B cell (primary cell): ENCODE measurements at regions not wholly inside any gene's neighbourhood (a gene's known extent, or its start where the extent isn't known, plus 50 kb on each side); places are given as distances from the start of the nearest gene placed in this dataset.

Experiments
- ATAC-seq: fragments of 200-7000 bp; cut with Tn5 transposase; one replicate; pipeline ENCODE4 v1.10.0; 2021; ENCODE audit warnings: low read depth, mild to moderate bottlenecking, moderate number of reproducible peaks, moderate library complexity
- CTCF ChIA-PET: fragments of 350-600 bp; sonication (Branson Sonifier 250); formaldehyde crosslinking; loops from one replicate; lab custom pipeline; 2021; ENCODE audit warnings: antibody characterized with exemption, inconsistent platforms; lab: Charles Lee
- POLR2A ChIA-PET: fragments of 350-600 bp; sonication (Branson Sonifier 250); formaldehyde crosslinking; loops from one replicate; lab custom pipeline; 2021; ENCODE audit warnings: antibody characterized with exemption; lab: Charles Lee
- DNase-seq: peaks from one replicate; pipeline ENCODE4 v3.0.0; 2013
- H2AFZ ChIP-seq: 2 replicates; pipeline ENCODE4 v1.6.1; 2012; ENCODE audit warnings: mild to moderate bottlenecking, low read depth, low read length; ENCODE audit not compliant: insufficient read depth, poor library complexity, severe bottlenecking
- H3K27ac ChIP-seq, 2 donors: 1 replicate in 1 of 2; 2 replicates in 1 of 2; pipeline ENCODE4 v1.5.1; 2012 to 2013; ENCODE audit warnings: low read length in 2 of 2, mild to moderate bottlenecking in 2 of 2, moderate library complexity in 1 of 2
- H3K27me3 ChIP-seq, 4 experiments: fragments of 200-600 bp in 1 of 4; sonication (generic) in 1 of 4; replicated peaks in 1 of 4; 1 replicate in 2 of 4; 2 replicates in 2 of 4; pipeline versions ENCODE4 v1.6.1 to v1.7.0; 2013 to 2016; ENCODE audit warnings: low read length in 3 of 4, mild to moderate bottlenecking in 2 of 4, mixed read lengths in 1 of 4, moderate library complexity in 1 of 4; ENCODE audit not compliant: insufficient read depth in 4 of 4, control insufficient read depth in 3 of 4; ENCODE audit errors: control extremely low read depth in 1 of 4
- H3K36me3 ChIP-seq, 2 experiments: replicated peaks in 1 of 2; 1 replicate in 1 of 2; 2 replicates in 1 of 2; pipeline versions ENCODE4 v1.6.1 to v1.7.1; 2013; ENCODE audit warnings: low read length in 1 of 2; ENCODE audit not compliant: insufficient read depth in 2 of 2, control insufficient read depth in 1 of 2; ENCODE audit errors: control extremely low read depth in 1 of 2, extremely low read depth in 1 of 2
- H3K4me1 ChIP-seq, 2 donors: fragments of 200-600 bp in 1 of 2; sonication (generic) in 1 of 2; 1 replicate in 1 of 2; 2 replicates in 1 of 2; pipeline versions ENCODE4 v1.5.1 to v1.6.1; 2013 to 2017; ENCODE audit warnings: low read length in 2 of 2; ENCODE audit not compliant: control insufficient read depth in 2 of 2, insufficient read depth in 2 of 2
- H3K4me2 ChIP-seq: replicated peaks from 2 replicates; pipeline ENCODE3; 2012; ENCODE audit warnings: mild to moderate bottlenecking, low read depth, low read length; ENCODE audit not compliant: poor library complexity, severe bottlenecking
- H3K4me3 ChIP-seq, 5 experiments: fragments of 200-600 bp in 1 of 5; sonication (generic) in 1 of 5; 1 replicate in 3 of 5; 2 replicates in 2 of 5; pipeline versions ENCODE4 v1.5.1 to v1.7.0; 2011 to 2016; ENCODE audit warnings: low read length in 4 of 5, mild to moderate bottlenecking in 4 of 5, low read depth in 2 of 5, control low read depth in 1 of 5, moderate library complexity in 1 of 5; ENCODE audit not compliant: insufficient read depth in 1 of 5; ENCODE audit errors: control extremely low read depth in 1 of 5, extremely low read depth in 1 of 5
- H3K79me2 ChIP-seq: fragments of 200-600 bp; sonication (generic); one replicate; pipeline ENCODE4 v1.6.0; 2016; ENCODE audit warnings: low read length; ENCODE audit not compliant: control insufficient read depth, insufficient read depth
- H3K9ac ChIP-seq: fragments of 200-600 bp; sonication (generic); 2 replicates; pipeline ENCODE4 v1.6.1; 2017; ENCODE audit warnings: mild to moderate bottlenecking, low read length, moderate library complexity
- H3K9me3 ChIP-seq, 3 donors: one replicate each; pipeline versions ENCODE4 v1.6.1 to v1.7.1; 2013; ENCODE audit warnings: low read length in 2 of 3; ENCODE audit not compliant: control insufficient read depth in 2 of 3, insufficient read depth in 1 of 3; ENCODE audit errors: control extremely low read depth in 1 of 3
- H4K20me1 ChIP-seq: 2 replicates; pipeline ENCODE4 v1.6.0; 2012; ENCODE audit warnings: mild to moderate bottlenecking, low read length; ENCODE audit not compliant: insufficient read depth, control insufficient read depth, poor library complexity, severe bottlenecking
- H3K27ac Mint-ChIP-seq: one replicate; pipeline ENCODE4 v1.8.0; 2021; ENCODE audit warnings: mixed read lengths
- H3K27me3 Mint-ChIP-seq: one replicate; pipeline ENCODE4 v1.8.0; 2021; ENCODE audit warnings: mixed read lengths
- H3K4me1 Mint-ChIP-seq: one replicate; pipeline ENCODE4 v1.8.0; 2021; ENCODE audit warnings: mixed read lengths
- H3K4me3 Mint-ChIP-seq: one replicate; pipeline ENCODE4 v1.8.0; 2021; ENCODE audit warnings: mixed read lengths
- H3K9me3 Mint-ChIP-seq: one replicate; pipeline ENCODE4 v1.8.0; 2022; ENCODE audit warnings: mixed read lengths; ENCODE audit not compliant: insufficient read depth
- CTCF ChIP-seq: fragments of 200-600 bp; IDR thresholded peaks from one replicate; pipeline ENCODE4 v1.8.0; 2022; ENCODE audit warnings: antibody characterized with exemption, mild to moderate bottlenecking
- EZH2 ChIP-seq: IDR thresholded peaks from 2 replicates; pipeline ENCODE4 v1.6.1; 2012; ENCODE audit warnings: borderline replicate concordance, low read depth, mild to moderate bottlenecking, moderate library complexity, low read length; ENCODE audit not compliant: insufficient read depth, poor library complexity, severe bottlenecking
- WGBS: methylation state at CpG from one replicate; pipeline ENCODE4 v1.1.5; 2013; ENCODE audit warnings: missing lambda C conversion rate; ENCODE audit not compliant: insufficient coverage; 5-methylcytosine and 5-hydroxymethylcytosine counted together
- intact Hi-C: fragments of 100-400 bp; cut with micrococcal nuclease; formaldehyde crosslinking; loops from one replicate; pipeline ENCODE4 v1.10.0; 2022

GRCh38 chr6:40925341-40925740 is 113.7 kb downstream of the UNC5CL start:
- H3K27me3 ChIP-seq = peaks cover 0 to 4% (median 2%) of the 10 kb centered on the region in 4 experiments
- H3K4me3 ChIP-seq = no peak overlapping the region
- H3K9ac ChIP-seq = no peak overlapping the region
- CTCF ChIA-PET = no interaction called here
- H4K20me1 ChIP-seq = no peaks in the 10 kb centered on the region
- Mint-ChIP-seq H3K27me3 (peaks cover 28% of the 10 kb centered on the region), H3K9me3 (no peaks in the 10 kb centered on the region), H3K27ac (no peak overlapping the region), H3K4me3 (no peak overlapping the region), H3K4me1 (no peaks in the 10 kb centered on the region)
- no peak overlapping the region for H2AFZ ChIP-seq
- no peaks in the 10 kb centered on the region for H3K9me3 ChIP-seq
- no CpG with 5 or more reads among the region's 1 CpG for WGBS
- no peak overlapping the region for H3K27ac ChIP-seq
- POLR2A ChIA-PET = no interaction called here
- H3K4me2 ChIP-seq = no peak overlapping the region
- no peak for TF ChIP-seq EZH2
- no peak for TF ChIP-seq CTCF
- H3K36me3 ChIP-seq = no peaks in the 10 kb centered on the region
- no peaks in the 10 kb centered on the region for H3K4me1 ChIP-seq
- no peak for DNase-seq
- intact Hi-C loops = no loop called here
- no peak for ATAC-seq
- H3K79me2 ChIP-seq = no peaks in the 10 kb centered on the region

- POLR2A ChIA-PET = no interaction called here
- Histone ChIP-seq H2AFZ (no peak overlapping the region), H3K4me3 (no peak overlapping the region), H3K4me2 (no peak overlapping the region), H3K36me3 (no peaks in the 10 kb centered on the region), H3K9me3 (no peaks in the 10 kb centered on the region), H3K4me1 (no peaks in the 10 kb centered on the region), H3K9ac (no peak overlapping the region), H3K27ac (no peak overlapping the region), H3K27me3 (peaks cover 0 to 4% (median 2%) of the 10 kb centered on the region in 4 experiments), H3K79me2 (no peaks in the 10 kb centered on the region), H4K20me1 (no peaks in the 10 kb centered on the region)
- DNase-seq = no peak
- H3K4me1 Mint-ChIP-seq = no peaks in the 10 kb centered on the region
- CTCF ChIA-PET = no interaction called here
- H3K27me3 Mint-ChIP-seq = peaks cover 30% of the 10 kb centered on the region
- no peak overlapping the region for H3K27ac Mint-ChIP-seq
- intact Hi-C loops = no loop called here
- ATAC-seq = no peak
- 96% methylated on average over 4 of the region's 7 CpGs for WGBS
- TF ChIP-seq EZH2 = no peak
- TF ChIP-seq CTCF = no peak
- no peak overlapping the region for H3K4me3 Mint-ChIP-seq
- H3K9me3 Mint-ChIP-seq = no peaks in the 10 kb centered on the region
Measured at GRCh38 chr6:40924839-40925238, 114.2 kb downstream of the UNC5CL start.
